Left renal cortex interstitium (tissue), 4 donors: ENCODE measurements at regions not wholly inside any gene's neighbourhood (a gene's known extent, or its start where the extent isn't known, plus 50 kb on each side); places are given as distances from the start of the nearest gene placed in this dataset.
"Not testable (repeated sequence)": the region's sequence is repeated elsewhere in the genome, so short reads cannot be mapped to it uniquely, and the experiment has no call there.

Experiments used
- DNase-seq, 4 donors: peaks; one replicate each; pipeline ENCODE4 v3.0.0-alpha.2; 2013; ENCODE audit warnings: low read depth in 4 of 4, low spot score in 2 of 4, missing footprints in 1 of 4

- not testable (repeated sequence) for DNase-seq
Observed at GRCh38 chr6:113375466-113375865, 481.7 kb upstream of the MARCKS start.

- DNase-seq, result no peak
Observed at GRCh38 chr6:113375950-113376846, 480.9 kb upstream of the MARCKS start.

- no peak for DNase-seq
Observed at GRCh38 chr6:113376847-113377165, 480.3 kb upstream of the MARCKS start.

GRCh38 chr6:113377362-113377942 is 479.7 kb upstream of the MARCKS start:
- DNase-seq, result no peak

GRCh38 chr6:113380591-113380990 is 476.6 kb upstream of the MARCKS start:
- DNase-seq, result no peak

GRCh38 chr6:113381232-113381631 is 475.9 kb upstream of the MARCKS start:
- no peak for DNase-seq

GRCh38 chr6:113381959-113382358 is 475.2 kb upstream of the MARCKS start:
- no peak for DNase-seq

- no peak for DNase-seq
Observed at GRCh38 chr6:113383701-113384100, 473.4 kb upstream of the MARCKS start.

- no peak for DNase-seq
Observed at GRCh38 chr6:113385020-113385431, 472.1 kb upstream of the MARCKS start.

- no peak for DNase-seq
Observed at GRCh38 chr6:113388996-113389395, 468.1 kb upstream of the MARCKS start.

- no peak for DNase-seq
Observed at GRCh38 chr6:113392551-113393055, 464.5 kb upstream of the MARCKS start.

GRCh38 chr6:113394216-113394615 is 462.9 kb upstream of the MARCKS start:
- no peak for DNase-seq

- no peak for DNase-seq
Observed at GRCh38 chr6:113394729-113395128, 462.4 kb upstream of the MARCKS start.

GRCh38 chr6:113396730-113397129 is 460.4 kb upstream of the MARCKS start:
- DNase-seq, result no peak

- DNase-seq, result no peak
Observed at GRCh38 chr6:113397236-113397635, 459.9 kb upstream of the MARCKS start.

GRCh38 chr6:113401231-113401630 is 455.9 kb upstream of the MARCKS start:
- no peak for DNase-seq

- DNase-seq, result no peak
Observed at GRCh38 chr6:113402544-113402943, 454.6 kb upstream of the MARCKS start.

- DNase-seq, result peak in 1 of 4 donors; percentile 33
Observed at GRCh38 chr6:113403966-113404595, 453.1 kb upstream of the MARCKS start.

- no peak for DNase-seq
Observed at GRCh38 chr6:113405326-113406047, 451.7 kb upstream of the MARCKS start.

- no peak for DNase-seq
Observed at GRCh38 chr6:113406048-113406695, 451.0 kb upstream of the MARCKS start.
